GM21423 (cell line): ENCODE measurements at regions not wholly inside any gene's neighbourhood (a gene's known extent, or its start where the extent isn't known, plus 50 kb on each side); places are given as distances from the start of the nearest gene placed in this dataset.
"Not testable (repeated sequence)": the region's sequence is repeated elsewhere in the genome, so short reads cannot be mapped to it uniquely, and the experiment has no call there.

Experiments used
- ATAC-seq: cut with Tn5 transposase; IDR thresholded peaks from one replicate; pipeline ENCODE4 v1.9.1; 2021; ENCODE audit warnings: mild to moderate bottlenecking, moderate library complexity; ENCODE audit not compliant: unreplicated experiment

DNA sequence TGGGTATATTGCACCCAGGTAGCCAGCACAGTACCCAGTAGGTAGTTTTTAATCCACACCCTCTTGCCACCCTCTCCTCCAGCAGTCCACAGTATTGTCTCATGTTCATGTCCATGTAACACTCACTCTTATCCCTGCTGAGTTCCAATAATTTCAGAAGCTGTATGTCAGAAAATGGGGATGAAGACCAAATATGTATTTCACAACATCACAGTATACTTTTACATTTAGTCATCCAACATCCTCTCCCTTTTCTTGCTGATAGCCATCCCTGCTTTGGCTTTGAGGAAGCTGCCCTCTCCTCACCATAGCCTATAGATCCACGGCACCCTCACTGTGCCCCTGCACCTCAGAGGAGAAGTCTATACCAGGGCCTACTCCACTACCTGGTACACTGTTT lies 126.0 kb upstream of the LDB2 start:
- ATAC-seq: no peak

DNA sequence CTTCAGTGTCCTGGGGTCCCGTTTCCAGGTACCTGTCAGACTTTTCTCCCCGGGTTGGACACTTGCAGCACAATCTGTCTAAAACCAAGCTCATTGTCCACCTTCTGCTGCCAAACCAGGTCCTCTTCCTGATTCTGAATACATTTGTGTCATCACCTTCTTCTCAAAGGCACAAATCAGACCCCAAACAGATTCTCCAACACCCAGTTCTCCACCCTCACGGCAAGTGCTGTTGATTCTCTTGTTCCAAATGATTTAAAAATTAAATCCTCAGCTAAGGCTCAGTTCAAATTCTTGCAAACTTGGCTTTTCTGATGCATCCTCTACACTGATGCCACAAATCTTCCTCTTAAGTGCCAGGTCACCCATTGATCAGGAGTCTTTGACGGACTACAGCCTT lies 122.5 kb upstream of the LDB2 start:
- no peak for ATAC-seq

DNA sequence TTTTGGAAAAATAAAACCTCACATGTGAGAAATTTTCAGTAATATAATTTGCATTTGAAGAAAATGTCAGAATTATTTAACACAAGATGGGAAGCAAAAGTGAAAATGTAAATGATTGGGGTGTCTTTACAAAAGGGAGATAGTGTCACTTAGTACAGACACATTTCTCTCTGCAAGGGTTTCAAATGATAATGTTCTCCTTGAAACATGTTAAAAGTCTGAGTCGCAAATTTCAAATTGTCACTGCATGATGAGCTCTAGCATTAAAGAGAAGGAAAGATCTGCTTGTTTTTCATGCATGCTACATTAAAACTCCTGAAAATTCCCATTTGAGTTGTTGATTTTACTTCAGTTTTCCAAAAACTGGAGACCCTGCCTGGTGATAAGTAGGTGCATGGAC lies 122.0 kb upstream of the LDB2 start:
- ATAC-seq: no peak

DNA sequence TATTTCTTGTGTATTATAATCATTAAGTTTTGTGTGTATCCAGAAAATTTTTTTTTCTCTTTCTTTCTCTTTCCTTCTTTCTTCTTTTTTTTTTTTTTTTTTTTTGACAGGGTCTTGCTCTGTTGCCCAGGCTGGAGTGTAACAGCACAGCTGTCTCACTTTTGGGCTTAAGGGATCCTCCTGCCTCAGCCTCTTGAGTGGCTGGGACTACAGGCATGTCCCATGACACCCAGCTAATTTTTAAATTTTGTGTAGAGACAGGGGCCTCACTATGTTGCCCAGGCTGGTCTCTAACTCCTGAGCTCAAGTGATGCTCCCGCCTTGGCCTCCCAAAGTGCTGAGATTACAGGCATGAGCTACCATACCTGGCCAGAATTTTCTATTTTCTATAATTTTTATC lies 120.2 kb upstream of the LDB2 start:
- not testable (repeated sequence) for ATAC-seq

DNA sequence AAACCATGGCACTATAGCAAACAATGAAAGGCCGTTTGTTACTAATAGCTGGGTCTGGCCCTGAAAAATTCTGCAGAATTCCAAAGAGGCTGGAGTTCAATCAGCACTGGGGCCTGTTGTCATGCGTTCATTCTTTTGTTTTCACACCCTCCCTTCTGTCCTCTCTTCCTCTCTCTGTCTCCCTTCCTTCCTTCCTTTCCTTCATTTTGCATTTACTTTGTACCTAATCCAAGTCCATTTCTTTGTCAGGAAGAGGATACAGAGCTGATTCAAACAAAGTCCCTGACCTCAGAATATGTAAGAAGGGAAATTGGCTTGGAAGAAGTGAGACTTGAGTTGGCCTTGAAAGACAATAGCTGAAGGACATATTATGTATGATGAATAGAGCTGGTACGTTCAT lies 119.6 kb upstream of the LDB2 start:
- ATAC-seq: no peak

DNA sequence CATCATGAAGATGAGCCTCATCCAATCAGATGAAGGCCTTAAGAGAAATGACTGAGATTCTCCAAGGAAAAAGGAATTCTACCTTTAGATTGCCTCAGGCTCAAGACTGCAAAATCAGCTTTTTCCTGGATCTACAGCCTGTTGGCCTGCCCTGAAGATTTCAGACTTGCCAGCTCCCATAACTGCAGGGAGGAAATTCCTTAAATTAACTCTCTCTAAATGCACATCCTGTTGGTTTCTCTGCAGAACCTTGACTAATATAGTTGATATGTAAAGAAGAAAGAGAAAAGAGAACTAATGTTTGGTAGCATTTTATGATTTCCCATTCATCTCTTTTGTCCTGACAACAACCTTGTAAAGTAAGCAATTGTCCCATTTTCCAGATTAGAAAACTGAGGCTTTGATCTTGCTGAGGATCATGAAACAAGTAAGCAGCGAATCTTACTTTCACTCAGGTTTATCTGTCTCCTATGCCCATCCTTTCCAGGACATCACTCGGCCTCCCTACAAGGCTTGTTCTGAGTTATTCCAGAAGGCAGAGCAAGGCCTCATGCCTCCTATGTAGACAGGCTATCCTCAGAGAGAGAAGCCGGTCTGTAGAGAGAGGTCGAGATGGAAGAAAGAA lies 115.0 kb upstream of the LDB2 start:
- ATAC-seq: no peak

DNA sequence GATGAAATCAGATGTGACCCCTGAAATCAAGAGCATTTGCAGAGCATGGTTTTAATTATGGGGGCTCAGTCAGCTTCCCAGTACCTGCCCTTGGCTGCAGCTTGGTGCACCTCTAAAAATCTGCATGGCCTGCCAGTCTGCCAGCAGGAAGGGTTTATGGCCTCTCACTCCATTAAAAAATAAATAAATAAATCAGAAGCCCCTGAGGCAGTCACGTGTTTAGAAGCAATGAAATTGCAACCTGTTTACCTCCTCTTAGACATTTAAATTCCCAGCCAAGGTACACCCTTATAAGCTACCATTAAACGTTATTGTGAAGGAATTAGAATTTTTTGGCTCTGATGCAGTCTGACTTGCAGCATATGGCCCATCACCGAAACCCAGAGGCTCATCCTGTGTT lies 114.0 kb upstream of the LDB2 start:
- ATAC-seq: no peak

DNA sequence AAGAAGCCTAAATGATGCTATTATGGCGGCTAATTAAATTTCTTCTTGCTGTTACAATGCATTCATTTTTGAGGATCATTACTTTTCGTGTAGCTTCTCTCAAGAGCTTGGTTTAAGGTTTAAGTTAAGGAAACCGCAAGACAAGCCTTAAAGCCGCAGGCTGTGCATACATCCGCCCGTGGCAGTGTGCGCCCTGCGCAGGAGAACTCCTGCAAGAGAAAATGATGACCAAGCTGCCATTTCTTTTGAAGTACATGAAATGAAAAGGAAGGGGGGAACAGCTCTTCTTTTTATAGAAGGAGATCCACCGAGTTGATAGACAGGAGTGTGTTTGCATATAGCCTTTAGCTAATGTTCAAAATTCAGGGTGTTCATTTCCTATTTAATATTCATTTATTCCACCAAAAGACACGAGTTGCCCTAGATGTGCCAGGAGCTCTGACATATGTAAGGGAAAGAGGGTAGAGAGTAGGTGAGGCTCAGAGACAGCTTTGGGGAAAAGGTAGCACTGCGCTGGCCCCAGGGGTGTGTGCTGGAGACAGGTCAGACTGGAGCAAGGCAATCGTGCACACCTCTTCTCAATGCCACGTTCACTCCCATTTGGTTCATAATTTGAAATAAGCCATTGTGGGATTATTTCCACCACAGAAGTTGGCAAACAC lies 112.1 kb upstream of the LDB2 start:
- ATAC-seq: no peak

DNA sequence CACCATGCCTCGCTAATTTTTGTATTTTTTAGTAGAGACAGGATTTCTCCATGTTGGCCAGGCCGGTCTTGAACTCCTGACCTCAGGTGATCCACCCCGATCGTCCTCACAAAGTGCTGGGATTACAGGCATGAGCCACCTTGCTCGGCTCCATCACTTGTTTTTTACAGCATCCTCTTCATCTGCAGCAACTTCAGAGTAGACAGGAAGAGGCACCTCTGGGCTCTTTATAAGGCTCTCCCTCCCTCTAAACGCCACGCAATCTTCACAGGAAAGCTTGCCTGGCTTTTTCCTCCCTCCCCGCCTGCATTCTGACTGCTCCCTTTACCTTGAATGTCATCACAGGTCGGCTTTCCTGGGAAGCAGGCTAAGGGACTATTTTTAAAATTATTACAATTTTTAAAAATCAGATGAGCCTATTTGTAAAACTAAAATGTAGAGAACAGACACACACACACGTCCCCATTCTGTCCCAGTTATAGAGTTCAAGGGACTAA lies 111.5 kb upstream of the LDB2 start:
- ATAC-seq: no peak

DNA sequence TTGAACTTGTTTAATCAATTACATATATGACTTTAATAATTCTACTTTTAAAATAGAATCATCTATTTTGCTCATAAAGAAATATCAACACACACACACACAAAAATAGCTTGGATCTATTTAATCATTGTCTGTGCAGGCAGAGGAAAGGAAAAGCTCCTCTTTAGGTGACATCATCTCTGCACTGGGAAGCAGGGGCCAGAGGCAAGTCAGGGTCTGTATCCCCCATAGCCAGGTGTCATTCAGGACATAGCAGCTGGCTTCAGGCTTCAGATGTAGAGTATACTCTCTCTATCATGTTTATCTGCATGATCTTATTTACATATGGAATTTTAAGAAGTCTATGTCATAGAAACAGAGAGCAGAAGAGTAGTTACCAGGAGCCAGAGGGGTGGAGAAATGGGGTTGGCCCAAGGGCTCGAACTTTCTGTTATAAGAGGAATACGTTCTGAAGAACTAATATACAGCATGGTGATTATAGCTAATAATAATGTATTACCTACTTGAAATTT lies 110.4 kb upstream of the LDB2 start:
- no peak for ATAC-seq

DNA sequence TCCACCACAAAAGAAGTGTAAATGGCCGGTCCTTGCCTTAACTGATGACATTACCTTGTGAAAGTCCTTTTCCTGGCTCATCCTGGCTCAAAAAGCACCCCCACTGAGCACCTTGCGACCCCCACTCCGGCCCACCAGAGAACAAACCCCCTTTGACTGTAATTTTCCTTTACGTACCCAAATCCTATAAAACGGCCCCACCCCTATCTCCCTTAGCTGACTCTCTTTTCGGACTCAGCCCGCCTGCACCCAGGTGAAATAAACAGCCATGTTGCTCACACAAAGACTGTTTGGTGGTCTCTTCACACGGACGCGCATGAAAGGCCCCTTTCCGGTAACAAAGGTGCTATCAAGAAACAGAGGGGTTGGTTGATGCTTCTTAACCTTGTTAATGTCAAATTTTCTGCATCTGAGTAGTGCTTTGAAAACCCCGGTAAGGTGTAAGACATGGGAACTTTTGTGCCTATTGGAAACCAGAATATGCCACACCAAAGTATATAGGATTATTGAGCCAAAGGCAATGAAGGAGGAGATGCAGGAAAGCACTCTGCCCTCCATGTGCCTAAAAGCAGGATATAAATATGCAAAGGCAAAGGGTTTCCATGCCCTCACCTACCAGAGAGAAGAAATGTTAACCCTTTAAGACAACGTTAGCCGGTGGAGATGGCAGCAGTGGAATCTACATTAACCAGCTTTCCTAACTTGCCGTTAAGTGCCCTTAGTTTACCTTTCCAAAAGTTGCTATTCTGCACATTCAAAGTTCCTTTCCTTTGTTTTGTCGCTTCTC lies 105.4 kb upstream of the LDB2 start:
- ATAC-seq: not testable (repeated sequence)

DNA sequence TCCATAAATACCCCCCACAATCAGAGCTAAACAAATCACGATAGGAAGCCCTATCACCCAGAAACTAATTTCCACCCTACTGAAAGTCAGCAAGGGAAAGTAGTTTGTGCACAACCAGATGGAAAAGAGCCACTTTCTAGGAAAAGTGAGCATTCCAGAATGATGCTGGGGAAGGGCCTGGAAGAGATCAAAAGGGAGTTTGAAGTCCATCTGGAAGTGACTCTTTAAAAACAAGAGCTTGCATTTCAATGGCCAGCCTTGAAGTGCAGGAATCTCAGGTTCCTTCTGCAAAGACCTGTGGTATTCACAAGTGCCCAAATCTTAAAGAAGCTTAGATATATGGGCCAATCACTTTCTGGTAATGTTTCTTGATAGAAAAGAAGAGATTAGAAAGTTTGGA lies 97.0 kb upstream of the LDB2 start:
- ATAC-seq: no peak

DNA sequence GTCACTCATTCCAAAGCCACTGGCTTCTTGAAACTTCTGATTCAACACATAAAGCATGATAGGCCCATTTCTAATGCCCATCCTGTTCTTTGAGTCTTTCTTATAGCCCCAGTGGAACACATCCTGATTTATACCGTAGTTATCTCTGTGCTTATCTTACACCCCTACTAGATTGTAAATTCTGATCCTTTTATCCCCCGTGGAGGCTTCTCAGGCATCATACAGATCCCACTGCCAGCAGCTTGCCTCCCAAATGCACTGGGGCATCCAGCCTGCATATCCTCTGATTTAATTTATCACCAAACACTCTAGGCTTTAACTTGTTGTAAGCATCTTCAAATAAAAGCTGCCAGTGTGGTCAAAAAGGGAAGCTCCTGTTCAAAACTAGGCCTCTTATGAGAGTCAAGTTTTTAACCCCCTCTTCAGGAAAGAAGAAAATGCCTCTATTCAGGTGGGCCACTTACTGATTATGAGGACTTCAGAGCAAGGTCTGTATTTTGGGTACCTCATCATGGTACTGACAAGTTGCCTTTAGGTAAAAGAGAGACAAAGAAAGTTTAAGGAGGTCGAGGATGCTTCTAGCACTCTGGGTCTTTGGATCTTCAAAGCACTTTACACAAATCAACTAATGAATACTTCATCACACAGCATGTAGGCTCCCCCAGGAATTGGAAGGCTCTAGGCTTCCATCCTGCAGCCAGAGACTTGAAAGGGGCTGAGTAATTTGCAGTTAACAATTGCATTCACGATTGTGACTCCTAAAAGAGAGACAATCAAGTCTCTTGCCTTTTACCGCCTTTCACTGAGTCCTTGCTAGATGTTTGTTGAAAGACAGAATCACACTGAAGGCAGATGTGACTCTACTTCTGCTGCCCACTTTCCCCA lies 95.8 kb upstream of the LDB2 start:
- ATAC-seq: no peak

DNA sequence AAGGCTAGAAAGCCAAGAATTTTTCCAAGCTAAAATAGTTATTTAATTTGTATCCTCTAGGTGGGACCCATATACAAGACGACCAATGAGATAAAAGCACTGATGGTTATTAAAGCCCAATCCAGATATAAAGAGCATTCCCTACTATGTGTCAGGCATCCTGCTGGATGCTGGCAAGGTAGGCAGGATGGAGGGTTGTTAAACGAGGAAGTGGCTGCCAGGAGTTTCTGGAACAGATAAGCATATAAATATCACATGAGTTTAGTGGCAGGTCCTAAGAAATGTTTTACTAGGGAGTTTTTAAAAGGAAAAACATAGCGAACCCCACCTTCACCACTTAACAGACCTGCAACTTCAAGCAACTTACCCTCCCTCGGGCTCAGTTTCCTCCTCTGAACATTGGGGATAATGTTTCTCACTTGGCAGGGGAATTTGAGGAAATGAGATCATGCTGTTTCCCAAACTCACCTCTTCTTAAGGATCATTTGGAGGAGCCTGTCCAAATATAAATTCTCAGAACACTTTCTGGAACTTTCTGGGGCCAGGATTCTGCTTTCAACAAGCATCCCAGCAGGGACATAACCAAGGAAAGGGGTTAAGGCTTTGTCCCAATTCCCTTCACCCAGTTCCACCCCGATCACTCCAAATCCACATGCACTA lies 94.3 kb upstream of the LDB2 start:
- no peak for ATAC-seq

DNA sequence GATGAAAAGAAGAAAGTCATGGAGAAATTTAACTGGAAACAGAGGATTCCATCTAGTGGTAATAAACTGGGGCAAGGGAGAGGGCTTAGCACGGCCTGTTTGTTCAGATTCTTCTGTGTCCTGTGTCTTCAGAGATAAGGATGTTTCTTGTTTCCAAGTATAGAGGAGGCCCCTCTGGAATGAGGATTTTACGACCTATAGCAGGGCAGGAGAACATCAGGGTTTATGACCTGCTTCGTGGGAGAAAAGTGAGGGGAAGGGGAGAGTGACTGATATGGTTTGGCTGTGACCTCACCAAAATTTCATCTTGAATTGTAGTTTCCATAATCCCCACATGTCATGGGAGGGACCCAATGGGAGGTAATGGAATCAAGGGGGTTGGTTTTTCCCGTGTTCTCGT lies 93.0 kb upstream of the LDB2 start:
- no peak for ATAC-seq

DNA sequence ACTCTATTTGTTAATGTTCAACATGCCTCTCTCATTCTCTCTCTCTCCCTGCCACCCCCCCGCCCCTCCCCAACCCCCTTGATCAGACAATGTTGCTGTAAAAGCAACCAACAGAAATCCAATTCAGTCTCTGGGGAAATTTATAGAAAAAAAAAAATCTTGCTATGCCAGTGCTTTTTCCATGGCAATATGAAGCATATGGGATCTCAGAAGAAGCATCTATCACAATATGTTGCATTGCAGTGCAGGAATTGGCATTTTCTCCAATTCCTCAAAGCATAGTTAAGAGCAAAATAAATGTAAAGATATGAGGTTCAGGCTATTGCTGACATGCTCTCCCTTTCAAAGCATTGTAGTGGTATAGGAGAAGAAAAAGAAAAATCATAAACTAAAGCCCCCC lies 90.9 kb upstream of the LDB2 start:
- ATAC-seq: no peak

DNA sequence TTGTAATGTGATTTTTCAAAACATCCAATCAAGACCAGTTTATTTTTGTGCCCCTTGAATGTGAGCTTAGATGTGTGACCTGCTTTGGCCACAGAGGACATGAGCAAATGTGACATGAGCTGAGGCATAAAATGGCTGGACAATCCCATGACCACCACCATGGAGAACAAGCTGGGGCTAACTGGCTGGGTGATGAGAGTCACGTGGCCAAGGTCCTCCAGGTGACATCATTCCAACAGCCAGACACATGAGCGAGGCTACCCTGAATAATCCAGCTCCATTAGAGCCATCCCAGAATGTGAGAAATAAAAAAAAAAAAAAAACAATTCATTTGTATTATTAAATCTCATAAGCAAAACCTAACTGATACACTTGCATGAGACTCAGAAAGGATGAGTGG lies 90.4 kb upstream of the LDB2 start:
- no peak for ATAC-seq

DNA sequence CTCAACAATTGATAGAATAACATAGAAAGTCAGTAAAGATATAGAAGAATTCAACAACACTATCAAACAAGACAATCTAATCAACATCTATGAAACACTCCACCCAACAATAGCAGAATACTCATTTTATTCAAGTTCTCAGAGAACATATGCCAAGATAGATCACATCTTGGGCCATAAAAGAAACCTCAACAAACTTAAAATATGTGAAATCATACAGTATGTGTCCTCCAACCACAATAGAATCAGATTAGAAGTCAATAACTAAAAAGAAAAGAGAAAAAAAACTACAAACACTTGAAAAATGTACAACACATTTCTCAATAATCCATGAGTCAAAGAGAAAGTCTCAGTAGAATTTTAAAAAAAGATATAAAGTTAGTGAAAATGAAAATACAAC lies 78.6 kb upstream of the LDB2 start:
- no peak for ATAC-seq

DNA sequence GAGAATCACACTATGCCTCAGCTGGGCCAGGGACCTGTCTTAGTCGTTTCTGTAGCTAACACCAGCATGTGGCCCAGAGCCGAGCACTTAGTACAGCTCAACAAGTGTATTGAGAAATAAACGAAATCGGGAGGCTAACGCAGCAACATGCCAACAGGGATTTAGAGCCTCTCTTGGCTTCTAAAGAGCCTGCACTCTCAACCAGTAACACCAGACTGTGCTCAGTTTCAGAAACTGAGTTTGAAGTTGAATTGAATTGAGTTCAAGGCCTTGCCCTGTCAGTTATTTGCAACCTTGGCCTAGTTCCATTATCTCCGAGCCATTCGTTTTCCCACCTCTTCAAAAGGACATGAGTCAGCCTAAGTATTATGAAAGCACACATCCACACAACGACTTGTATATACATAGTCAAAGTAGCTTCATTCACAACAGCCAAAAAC lies 71.3 kb upstream of the LDB2 start:
- no peak for ATAC-seq

DNA sequence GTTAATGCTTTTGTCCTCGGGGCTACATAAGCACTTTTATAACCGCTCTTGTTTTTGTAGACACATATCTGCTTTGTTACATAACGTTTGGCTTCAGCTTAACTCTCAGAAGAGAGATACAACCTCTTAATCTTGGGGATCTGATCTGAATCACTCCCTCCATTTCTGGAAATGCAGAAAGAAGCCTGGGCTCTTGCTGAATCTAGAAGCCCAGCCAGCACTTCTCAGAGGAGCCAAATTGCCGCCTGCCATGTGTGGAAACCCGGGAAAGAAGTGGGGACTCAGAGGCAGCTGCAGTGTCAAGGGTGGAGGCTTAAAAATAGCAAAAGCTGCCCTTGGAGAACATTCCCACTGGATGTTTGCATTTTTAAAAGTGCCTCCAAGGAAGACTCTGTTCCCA lies 69.3 kb upstream of the LDB2 start:
- ATAC-seq: no peak
